ENCODE measurements at regions not wholly inside any gene's neighbourhood (a gene's known extent, or its start where the extent isn't known, plus 50 kb on each side); places are given as distances from the start of the nearest gene placed in this dataset.

- TF ChIP-seq CTCF (IDR thresholded peaks at IDR 0.05; ENCODE audit: insufficient read depth, low read length): no peak
- no peak for DNase-seq (ENCODE audit: low read depth)
- H3K4me3 ChIP-seq (ENCODE audit: low read depth, low read length): no peak overlapping the region
Measured at GRCh38 chr10:59512951-59513350, 150.6 kb upstream of the FAM13C start.

GRCh38 chr10:59508956-59509355 lies 146.6 kb upstream of the FAM13C start:
- no peak overlapping the region for H3K4me3 ChIP-seq (ENCODE audit: low read depth, low read length)
- no peak for TF ChIP-seq CTCF (IDR thresholded peaks at IDR 0.05; ENCODE audit: insufficient read depth, low read length)
- no peak for DNase-seq (ENCODE audit: low read depth)

- peak; percentile 33 for DNase-seq (ENCODE audit: low read depth)
- TF ChIP-seq CTCF (IDR thresholded peaks at IDR 0.05; ENCODE audit: insufficient read depth, low read length): no peak
- H3K4me3 ChIP-seq (ENCODE audit: low read depth, low read length): no peak overlapping the region
Measured at GRCh38 chr10:59508296-59508695, 145.9 kb upstream of the FAM13C start.

GRCh38 chr10:59505926-59506325 lies 143.6 kb upstream of the FAM13C start:
- no peak for DNase-seq (ENCODE audit: low read depth)
- no peak for TF ChIP-seq CTCF (IDR thresholded peaks at IDR 0.05; ENCODE audit: insufficient read depth, low read length)
- no peak overlapping the region for H3K4me3 ChIP-seq (ENCODE audit: low read depth, low read length)

DNA sequence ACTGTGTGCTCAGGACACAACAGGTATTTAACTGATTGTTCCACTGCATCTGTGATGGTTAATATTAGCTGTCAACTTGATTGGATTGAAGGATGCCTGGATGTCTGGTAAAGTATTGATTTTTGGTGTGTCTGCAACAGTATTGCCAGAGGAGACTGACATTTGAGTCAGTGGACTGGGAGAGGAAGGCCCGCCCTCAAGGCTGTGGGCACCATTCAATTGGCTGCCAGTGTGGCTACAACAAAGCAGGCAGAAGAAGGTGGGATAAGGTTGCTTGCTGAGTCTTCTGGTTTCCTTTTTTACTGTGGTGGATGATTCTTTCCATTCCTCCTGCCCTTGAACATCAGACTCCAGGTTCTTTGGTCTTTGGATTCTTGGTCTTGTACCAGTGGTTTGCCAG lies 137.1 kb upstream of the FAM13C start:
- DNase-seq (ENCODE audit: low read depth): no peak
- H3K4me3 ChIP-seq (ENCODE audit: low read depth, low read length): no peak overlapping the region
- no peak for TF ChIP-seq CTCF (IDR thresholded peaks at IDR 0.05; ENCODE audit: insufficient read depth, low read length)

DNA sequence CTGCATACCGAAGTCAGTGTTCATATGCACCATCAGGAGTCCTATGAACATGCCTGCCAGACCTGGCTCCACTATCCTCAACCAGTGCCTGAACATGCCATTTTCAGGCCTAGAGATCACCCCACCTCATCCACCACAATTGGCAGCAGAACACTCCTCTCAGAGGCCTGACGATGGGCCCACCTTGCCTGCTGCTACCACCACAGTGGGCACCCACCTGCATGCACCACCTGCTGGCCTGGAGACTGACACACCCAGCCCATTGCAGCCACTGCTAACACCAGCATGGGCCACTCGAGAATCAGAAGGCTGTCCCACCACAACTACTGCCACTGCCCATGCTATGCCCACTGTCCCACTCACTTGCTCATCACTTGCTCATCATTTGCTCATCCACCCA lies 130.7 kb upstream of the FAM13C start:
- no peak overlapping the region for H3K4me3 ChIP-seq (ENCODE audit: low read depth, low read length)
- DNase-seq (ENCODE audit: low read depth): no peak
- TF ChIP-seq CTCF (IDR thresholded peaks at IDR 0.05; ENCODE audit: insufficient read depth, low read length): no peak

DNA sequence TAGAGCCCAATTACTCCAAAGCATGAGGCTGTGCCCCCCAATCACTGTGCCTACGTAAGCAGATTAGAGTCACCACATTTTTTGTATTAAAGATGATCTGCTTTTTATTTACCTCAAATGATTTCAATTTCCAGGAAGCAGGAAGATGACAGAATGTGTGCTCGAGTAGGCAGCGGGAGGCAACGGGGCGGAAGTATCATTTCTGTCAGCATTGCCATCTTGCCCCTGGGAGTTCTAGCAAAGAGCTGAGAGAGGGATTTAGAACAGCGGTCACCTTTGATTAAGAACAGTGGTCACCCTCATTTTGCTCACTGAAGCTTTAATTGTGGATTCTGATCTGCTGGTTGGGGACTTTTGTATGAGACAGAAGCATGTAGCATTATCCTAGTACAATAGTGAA lies 117.1 kb upstream of the FAM13C start:
- H3K4me3 ChIP-seq (ENCODE audit: low read depth, low read length): no peak overlapping the region
- no peak for DNase-seq (ENCODE audit: low read depth)
- TF ChIP-seq CTCF (IDR thresholded peaks at IDR 0.05; ENCODE audit: insufficient read depth, low read length): no peak
